GM12874 (cell line): ENCODE measurements at regions not wholly inside any gene's neighbourhood (a gene's known extent, or its start where the extent isn't known, plus 50 kb on each side); places are given as distances from the start of the nearest gene placed in this dataset.

Experiments
- TF ChIP-seq, protein P1 (sequence below): IDR thresholded peaks from 2 replicates; pipeline ENCODE4 v1.5.1; 2011; ENCODE audit warnings: low read depth, mild to moderate bottlenecking, control low read depth, low read length, moderate library complexity; ENCODE audit not compliant: insufficient read depth

DNA sequence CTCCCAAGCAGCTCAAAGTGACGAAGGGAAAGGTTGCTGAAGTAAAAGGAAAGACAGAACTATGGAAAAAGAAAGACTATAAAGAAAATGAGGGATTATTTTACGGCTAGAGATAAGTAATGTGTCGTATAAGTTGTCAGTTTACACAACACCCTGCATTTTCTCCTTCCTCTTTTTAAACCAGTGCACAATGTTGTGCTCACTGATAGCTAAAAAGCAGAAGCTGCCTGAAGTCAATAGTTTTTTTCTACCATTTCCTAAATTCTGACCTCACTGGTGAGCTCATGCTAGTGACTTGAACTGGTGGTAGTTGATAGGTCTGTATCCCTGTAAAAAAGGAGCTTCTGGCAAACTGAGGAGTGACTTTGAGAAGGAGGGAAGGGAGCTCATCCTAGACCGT lies 368.6 kb upstream of the GBE1 start:
- TF ChIP-seq, protein P1, sequence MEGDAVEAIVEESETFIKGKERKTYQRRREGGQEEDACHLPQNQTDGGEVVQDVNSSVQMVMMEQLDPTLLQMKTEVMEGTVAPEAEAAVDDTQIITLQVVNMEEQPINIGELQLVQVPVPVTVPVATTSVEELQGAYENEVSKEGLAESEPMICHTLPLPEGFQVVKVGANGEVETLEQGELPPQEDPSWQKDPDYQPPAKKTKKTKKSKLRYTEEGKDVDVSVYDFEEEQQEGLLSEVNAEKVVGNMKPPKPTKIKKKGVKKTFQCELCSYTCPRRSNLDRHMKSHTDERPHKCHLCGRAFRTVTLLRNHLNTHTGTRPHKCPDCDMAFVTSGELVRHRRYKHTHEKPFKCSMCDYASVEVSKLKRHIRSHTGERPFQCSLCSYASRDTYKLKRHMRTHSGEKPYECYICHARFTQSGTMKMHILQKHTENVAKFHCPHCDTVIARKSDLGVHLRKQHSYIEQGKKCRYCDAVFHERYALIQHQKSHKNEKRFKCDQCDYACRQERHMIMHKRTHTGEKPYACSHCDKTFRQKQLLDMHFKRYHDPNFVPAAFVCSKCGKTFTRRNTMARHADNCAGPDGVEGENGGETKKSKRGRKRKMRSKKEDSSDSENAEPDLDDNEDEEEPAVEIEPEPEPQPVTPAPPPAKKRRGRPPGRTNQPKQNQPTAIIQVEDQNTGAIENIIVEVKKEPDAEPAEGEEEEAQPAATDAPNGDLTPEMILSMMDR = no peak

DNA sequence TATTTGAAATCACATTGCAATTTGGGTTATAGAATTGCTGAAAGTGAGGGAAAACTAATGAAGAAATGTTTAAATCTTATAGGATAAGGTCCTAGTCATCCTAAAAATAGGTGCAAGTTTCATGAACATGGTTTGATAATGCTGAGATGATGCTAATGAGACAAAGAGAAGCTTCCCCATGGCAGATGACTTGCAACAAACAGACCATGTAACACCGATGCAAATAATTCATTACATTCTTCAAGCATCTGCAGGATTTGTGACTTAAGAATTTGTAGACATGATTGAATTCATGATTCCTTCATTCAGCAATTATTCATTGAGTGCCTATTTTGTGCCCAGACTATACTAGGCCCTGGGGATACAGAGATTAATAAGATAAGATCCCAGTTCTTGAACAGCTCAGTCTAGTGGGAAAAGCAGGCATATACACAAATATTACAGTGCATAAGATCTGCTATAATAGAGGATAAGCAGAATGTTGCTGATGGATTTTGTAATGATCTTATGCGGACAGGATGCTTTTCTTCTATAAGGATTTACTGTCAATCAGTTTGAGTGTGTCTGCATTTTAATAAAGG lies 367.9 kb upstream of the GBE1 start:
- TF ChIP-seq, protein P1 = no peak

DNA sequence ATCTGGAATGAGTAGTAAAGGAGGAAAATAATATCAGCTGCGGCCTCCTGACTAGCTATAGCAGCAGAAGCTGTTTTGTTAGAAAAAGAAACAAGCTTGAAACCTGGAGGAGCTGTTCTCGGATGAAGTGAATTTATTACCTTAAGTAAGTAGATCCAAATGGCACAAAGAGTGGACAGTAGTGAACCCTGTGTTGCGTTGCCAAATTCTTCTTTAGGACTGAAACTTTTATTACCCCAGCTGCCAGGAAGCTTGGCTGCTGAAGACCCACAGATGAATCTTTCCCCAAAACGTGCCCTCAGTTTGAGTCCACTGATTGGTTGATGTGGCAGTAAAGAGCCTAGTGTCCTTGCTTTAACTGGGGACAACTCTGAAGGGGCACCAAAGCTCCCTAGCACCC lies 366.8 kb upstream of the GBE1 start:
- TF ChIP-seq, protein P1 = no peak

DNA sequence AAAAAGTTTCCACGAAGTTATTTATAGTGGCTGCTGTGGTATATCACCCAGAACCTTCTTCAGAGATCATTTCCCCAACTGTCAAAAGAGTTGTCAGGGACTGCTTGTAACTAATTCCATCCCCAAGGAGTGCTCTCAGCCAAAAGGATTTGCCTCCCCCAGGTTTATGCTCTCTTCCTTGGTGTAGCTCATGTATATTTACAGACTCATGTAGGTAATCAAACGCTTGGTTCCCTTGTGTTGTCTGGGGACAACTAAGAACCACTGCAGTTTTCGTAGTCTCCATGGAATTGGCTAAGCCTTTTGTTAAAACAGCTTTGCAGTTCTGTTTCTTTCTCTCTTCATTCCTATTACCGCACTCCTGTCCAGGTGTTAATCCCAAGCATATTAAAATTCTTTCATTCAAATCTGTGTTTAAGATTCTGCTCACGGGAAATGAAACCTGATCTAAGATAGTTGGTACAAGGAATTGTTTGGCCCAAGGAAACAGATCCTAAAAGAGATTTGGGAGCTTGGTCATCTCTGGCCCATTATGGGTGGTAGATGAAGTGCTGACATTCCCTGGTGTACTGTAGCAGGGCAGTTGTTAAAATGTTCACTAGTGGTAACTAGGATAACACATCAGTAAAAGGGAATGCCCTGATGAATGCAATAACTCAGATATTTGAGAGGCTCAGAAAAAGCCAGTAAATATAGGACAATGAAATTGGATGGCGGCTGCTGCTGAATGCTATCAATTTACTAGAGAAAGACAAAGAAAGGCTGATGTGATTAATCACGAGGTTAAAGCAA lies 361.3 kb upstream of the GBE1 start:
- TF ChIP-seq, protein P1 = no peak

DNA sequence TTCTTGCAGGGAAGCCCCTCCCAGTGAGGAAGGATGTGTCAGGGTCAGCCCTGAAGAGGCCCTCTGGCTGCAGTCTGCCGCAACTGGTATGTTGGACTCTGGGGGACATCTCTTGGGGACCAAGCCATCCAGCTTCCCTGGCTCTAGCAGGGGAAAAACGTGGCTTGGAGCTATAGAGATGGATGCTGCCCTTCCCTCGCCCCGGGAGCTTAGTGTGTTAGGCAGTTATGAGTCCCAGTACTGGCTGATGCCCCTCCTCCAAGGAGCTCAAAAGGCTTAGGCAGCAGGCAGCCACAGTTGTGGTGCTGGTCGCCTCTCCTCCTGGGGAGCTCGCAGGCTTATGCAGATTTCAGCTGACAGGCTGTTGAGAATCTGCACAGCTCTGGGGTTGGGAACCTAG lies 353.1 kb upstream of the GBE1 start:
- TF ChIP-seq, protein P1 = no peak

DNA sequence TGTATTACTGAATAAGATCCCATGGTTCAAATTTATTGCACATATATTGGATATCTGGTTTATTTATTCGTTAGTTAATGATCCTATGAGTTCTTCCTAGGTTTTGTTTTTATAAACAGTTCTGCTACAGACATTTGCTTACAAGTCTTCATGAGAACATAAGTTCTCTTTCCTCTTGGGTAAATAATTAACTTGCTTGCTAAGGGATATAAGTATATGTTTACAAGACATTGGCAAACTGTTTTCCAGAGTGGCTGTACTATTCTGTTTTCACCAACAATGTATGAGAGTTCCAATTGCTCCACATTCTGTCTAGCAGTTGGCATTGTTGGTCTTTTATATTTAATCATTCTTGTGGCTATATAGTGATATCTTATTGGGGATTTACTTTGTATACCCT lies 341.8 kb upstream of the GBE1 start:
- TF ChIP-seq, protein P1 = no peak

DNA sequence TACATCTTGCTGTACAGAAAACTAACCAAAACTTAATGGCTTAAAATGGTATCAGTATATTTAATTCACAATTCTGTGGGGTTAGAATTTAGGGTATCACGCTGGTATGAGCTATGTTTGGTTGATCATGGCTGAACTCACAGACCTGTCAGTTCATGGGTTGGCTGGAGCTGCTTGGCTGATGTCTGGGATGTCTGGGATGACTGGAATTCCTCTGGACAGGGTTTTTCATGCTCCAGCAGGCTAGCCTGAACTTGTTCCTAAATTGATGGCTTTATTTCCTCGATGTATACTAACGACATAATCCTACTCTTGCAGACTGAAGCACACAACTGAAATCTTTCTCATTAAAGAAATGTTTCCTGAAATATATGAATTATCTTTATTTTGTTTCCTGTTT lies 338.9 kb upstream of the GBE1 start:
- TF ChIP-seq, protein P1 = no peak
